HEK293 (cell line): ENCODE measurements at regions not wholly inside any gene's neighbourhood (a gene's known extent, or its start where the extent isn't known, plus 50 kb on each side); places are given as distances from the start of the nearest gene placed in this dataset.

Source experiments
- ATF2 ChIP-seq: fragments of 450-650 bp; formaldehyde crosslinking; IDR thresholded peaks from 2 replicates; pipeline ENCODE4 v1.5.1; 2016; ENCODE audit warnings: missing biosample characterization, missing genetic modification characterization, low read depth
- CTCF ChIP-seq: fragments of 450-650 bp; formaldehyde crosslinking; IDR thresholded peaks from 2 replicates; pipeline ENCODE4 v1.5.1; 2016; ENCODE audit warnings: missing biosample characterization, missing genetic modification characterization
- GLIS1 ChIP-seq: fragments of 450-650 bp; formaldehyde crosslinking; IDR thresholded peaks from 2 replicates; pipeline ENCODE4 v1.5.1; 2016; ENCODE audit warnings: missing biosample characterization, missing genetic modification characterization
- KLF16 ChIP-seq: fragments of 450-650 bp; formaldehyde crosslinking; IDR thresholded peaks from 2 replicates; pipeline ENCODE4 v1.5.1; 2017; ENCODE audit warnings: missing biosample characterization, missing genetic modification characterization
- REST ChIP-seq: fragments of 450-650 bp; formaldehyde crosslinking; IDR thresholded peaks from 2 replicates; pipeline ENCODE4 v1.5.1; 2016; ENCODE audit warnings: missing biosample characterization, missing genetic modification characterization
- YY2 ChIP-seq: fragments of 450-650 bp; formaldehyde crosslinking; IDR thresholded peaks from 2 replicates; pipeline ENCODE4 v1.5.1; 2016; ENCODE audit warnings: missing biosample characterization, missing genetic modification characterization
- ZBTB44 ChIP-seq: fragments of 450-650 bp; IDR thresholded peaks from 2 replicates; pipeline ENCODE4 v1.5.1; 2018; ENCODE audit warnings: missing biosample characterization, mild to moderate bottlenecking, missing genetic modification characterization
- ZBTB7A ChIP-seq: fragments of 450-650 bp; formaldehyde crosslinking; IDR thresholded peaks from 2 replicates; pipeline ENCODE4 v1.5.1; 2016; ENCODE audit warnings: low read depth, missing biosample characterization, missing genetic modification characterization
- ZNF214 ChIP-seq: fragments of 450-650 bp; formaldehyde crosslinking; IDR thresholded peaks from 2 replicates; pipeline ENCODE4 v1.5.1; 2017; ENCODE audit warnings: missing biosample characterization, mild to moderate bottlenecking, missing genetic modification characterization, borderline replicate concordance
- ZNF311 ChIP-seq: fragments of 450-650 bp; formaldehyde crosslinking; IDR thresholded peaks from 2 replicates; pipeline ENCODE4 v1.5.1; 2017; ENCODE audit warnings: missing biosample characterization, missing genetic modification characterization, borderline replicate concordance
- ZNF521 ChIP-seq: fragments of 450-650 bp; formaldehyde crosslinking; IDR thresholded peaks from 2 replicates; pipeline ENCODE4 v1.5.1; 2017; ENCODE audit warnings: missing biosample characterization, mild to moderate bottlenecking, missing genetic modification characterization
- ZNF747 ChIP-seq: fragments of 450-650 bp; formaldehyde crosslinking; IDR thresholded peaks from 2 replicates; pipeline ENCODE4 v1.5.1; 2016; ENCODE audit warnings: missing biosample characterization, missing genetic modification characterization
- ZNF768 ChIP-seq: fragments of 450-650 bp; formaldehyde crosslinking; IDR thresholded peaks from 2 replicates; pipeline ENCODE4 v1.5.1; 2018; ENCODE audit warnings: missing biosample characterization, mild to moderate bottlenecking, missing genetic modification characterization

- TF ChIP-seq ZNF214: no peak
- TF ChIP-seq YY2: no peak
- no peak for TF ChIP-seq CTCF (tag by site-specific recombination)
- TF ChIP-seq GLIS1 (tag by site-specific recombination): no peak
- TF ChIP-seq REST (tag by site-specific recombination): no peak
- TF ChIP-seq ZNF521 (tag by site-specific recombination): no peak
- no peak for TF ChIP-seq ZNF311
- no peak for TF ChIP-seq ZBTB44 (tag by site-specific recombination)
- TF ChIP-seq ZNF747 (tag by site-specific recombination): no peak
- no peak for TF ChIP-seq KLF16 (tag by site-specific recombination)
- TF ChIP-seq ZBTB7A (tag by site-specific recombination): no peak
- TF ChIP-seq ATF2: no peak
- no peak for TF ChIP-seq ZNF768
Measured at GRCh38 chr9:80127920-80128319, 556.2 kb downstream of the TLE4 start.
